NCI-H524 treated with DMSO at 0.1 percent for 48 hours (cell line): ENCODE measurements at regions not wholly inside any gene's neighbourhood (a gene's known extent, or its start where the extent isn't known, plus 50 kb on each side); places are given as distances from the start of the nearest gene placed in this dataset.
A peak's percentile ranks its signal among the peaks of the same experiment; 100 is the strongest.

Experiments
- DNase-seq: peaks from one replicate; lab custom pipeline; 2025; lab: John Stamatoyannopoulos, UW

GRCh38 chr1:182735343-182735742, 51.0 kb upstream of the RGS8 start:
- no peak for DNase-seq

DNA sequence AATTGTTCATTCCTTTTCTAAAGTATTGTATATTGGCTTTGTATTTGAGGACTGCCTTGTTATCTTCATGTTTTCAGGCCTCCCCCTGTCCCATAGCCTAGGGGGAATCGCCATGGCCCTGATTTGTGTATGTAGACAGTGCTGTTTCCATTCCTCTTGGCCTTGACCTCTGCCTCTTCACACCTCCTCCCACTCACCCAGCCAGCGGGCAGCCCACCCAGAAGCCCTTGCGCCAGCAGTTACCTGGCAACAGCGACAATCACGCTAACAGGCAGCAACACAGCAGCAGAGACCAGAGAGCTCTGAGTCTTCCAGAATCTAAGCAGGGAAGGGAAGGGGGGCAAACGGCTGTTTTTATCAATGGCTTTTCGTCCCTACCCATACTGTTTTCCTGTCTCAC, 50.0 kb upstream of the NPL start:
- DNase-seq = peak; percentile 16
